ENCODE measurements at regions not wholly inside any gene's neighbourhood (a gene's known extent, or its start where the extent isn't known, plus 50 kb on each side); places are given as distances from the start of the nearest gene placed in this dataset.

GRCh38 chr14:97723819-97724218, 926.6 kb downstream of the VRK1 start:
- Histone ChIP-seq H3K9me3 (no peaks in the 10 kb centered on the region), H3K4me3 (ENCODE audit: low read depth, low read length) (no peak overlapping the region), H3K4me1 (no peaks in the 10 kb centered on the region), H3K36me3 (ENCODE audit: control insufficient read depth, insufficient read depth, low read length) (no peaks in the 10 kb centered on the region), H3K27me3 (replicated peaks; ENCODE audit: control insufficient read depth, insufficient read depth, low read length) (no peaks in the 10 kb centered on the region)
- POLR2A ChIA-PET, result no interaction called here
- no TSS peak for BruUV-seq (replicated peaks)
- Mint-ChIP-seq H3K4me1 (ENCODE audit: low read depth, unreplicated experiment) (no peaks in the 10 kb centered on the region), H3K27ac (ENCODE audit: unreplicated experiment) (no peak overlapping the region), H3K36me3 (ENCODE audit: insufficient read depth, unreplicated experiment) (no peaks in the 10 kb centered on the region), H3K9me3 (ENCODE audit: unreplicated experiment) (peaks cover 30% of the 10 kb centered on the region), H3K4me3 (ENCODE audit: unreplicated experiment) (no peak overlapping the region), H3K27me3 (ENCODE audit: insufficient read depth, unreplicated experiment) (peaks cover 2% of the 10 kb centered on the region)
- DNase-seq, result no peak
- CTCF ChIA-PET, result no interaction called here
- intact Hi-C loops (cut with micrococcal nuclease; ENCODE audit: unreplicated experiment), result no loop called here
- TF ChIP-seq, protein P1, sequence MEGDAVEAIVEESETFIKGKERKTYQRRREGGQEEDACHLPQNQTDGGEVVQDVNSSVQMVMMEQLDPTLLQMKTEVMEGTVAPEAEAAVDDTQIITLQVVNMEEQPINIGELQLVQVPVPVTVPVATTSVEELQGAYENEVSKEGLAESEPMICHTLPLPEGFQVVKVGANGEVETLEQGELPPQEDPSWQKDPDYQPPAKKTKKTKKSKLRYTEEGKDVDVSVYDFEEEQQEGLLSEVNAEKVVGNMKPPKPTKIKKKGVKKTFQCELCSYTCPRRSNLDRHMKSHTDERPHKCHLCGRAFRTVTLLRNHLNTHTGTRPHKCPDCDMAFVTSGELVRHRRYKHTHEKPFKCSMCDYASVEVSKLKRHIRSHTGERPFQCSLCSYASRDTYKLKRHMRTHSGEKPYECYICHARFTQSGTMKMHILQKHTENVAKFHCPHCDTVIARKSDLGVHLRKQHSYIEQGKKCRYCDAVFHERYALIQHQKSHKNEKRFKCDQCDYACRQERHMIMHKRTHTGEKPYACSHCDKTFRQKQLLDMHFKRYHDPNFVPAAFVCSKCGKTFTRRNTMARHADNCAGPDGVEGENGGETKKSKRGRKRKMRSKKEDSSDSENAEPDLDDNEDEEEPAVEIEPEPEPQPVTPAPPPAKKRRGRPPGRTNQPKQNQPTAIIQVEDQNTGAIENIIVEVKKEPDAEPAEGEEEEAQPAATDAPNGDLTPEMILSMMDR (IDR thresholded peaks at IDR 0.05; ENCODE audit: insufficient read depth in 1 of 2, low read depth in 1 of 2, low read length in 1 of 2, severe bottlenecking in 1 of 2, unreplicated experiment in 1 of 2), result no peak

GRCh38 chr14:97724265-97724731, 927.1 kb downstream of the VRK1 start:
- H3K4me3 ChIP-seq (ENCODE audit: low read depth, low read length), result no peak overlapping the region
- no peak for DNase-seq
- H3K36me3 ChIP-seq (ENCODE audit: control insufficient read depth, insufficient read depth, low read length), result no peaks in the 10 kb centered on the region
- TF ChIP-seq, protein P1 (IDR thresholded peaks at IDR 0.05; ENCODE audit: insufficient read depth in 1 of 2, low read depth in 1 of 2, low read length in 1 of 2, severe bottlenecking in 1 of 2, unreplicated experiment in 1 of 2), result no peak
- BruUV-seq (replicated peaks), result no TSS peak
- intact Hi-C loops (cut with micrococcal nuclease; ENCODE audit: unreplicated experiment), result no loop called here
- Mint-ChIP-seq H3K27me3 (ENCODE audit: insufficient read depth, unreplicated experiment) (peaks cover 2% of the 10 kb centered on the region), H3K4me1 (ENCODE audit: low read depth, unreplicated experiment) (no peaks in the 10 kb centered on the region), H3K9me3 (ENCODE audit: unreplicated experiment) (peaks cover 30% of the 10 kb centered on the region), H3K27ac (ENCODE audit: unreplicated experiment) (no peak overlapping the region), H3K36me3 (ENCODE audit: insufficient read depth, unreplicated experiment) (no peaks in the 10 kb centered on the region), H3K4me3 (ENCODE audit: unreplicated experiment) (no peak overlapping the region)
- no peaks in the 10 kb centered on the region for H3K4me1 ChIP-seq
- no peaks in the 10 kb centered on the region for H3K27me3 ChIP-seq (replicated peaks; ENCODE audit: control insufficient read depth, insufficient read depth, low read length)
- no peaks in the 10 kb centered on the region for H3K9me3 ChIP-seq
- CTCF ChIA-PET, result no interaction called here
- POLR2A ChIA-PET, result no interaction called here

- Histone ChIP-seq H3K36me3 (ENCODE audit: control insufficient read depth, insufficient read depth, low read length) (no peaks in the 10 kb centered on the region), H3K4me1 (no peaks in the 10 kb centered on the region), H3K27me3 (replicated peaks; ENCODE audit: control insufficient read depth, insufficient read depth, low read length) (no peaks in the 10 kb centered on the region), H3K9me3 (no peaks in the 10 kb centered on the region), H3K4me3 (ENCODE audit: low read depth, low read length) (no peak overlapping the region)
- no peak for DNase-seq
- CTCF ChIA-PET, result no interaction called here
- POLR2A ChIA-PET, result no interaction called here
- Mint-ChIP-seq H3K4me3 (ENCODE audit: unreplicated experiment) (no peak overlapping the region), H3K27ac (ENCODE audit: unreplicated experiment) (no peak overlapping the region), H3K36me3 (ENCODE audit: insufficient read depth, unreplicated experiment) (no peaks in the 10 kb centered on the region), H3K4me1 (ENCODE audit: low read depth, unreplicated experiment) (no peaks in the 10 kb centered on the region), H3K9me3 (ENCODE audit: unreplicated experiment) (peaks cover 20% of the 10 kb centered on the region), H3K27me3 (ENCODE audit: insufficient read depth, unreplicated experiment) (peaks cover 4% of the 10 kb centered on the region)
- TF ChIP-seq, protein P1 (IDR thresholded peaks at IDR 0.05; ENCODE audit: insufficient read depth in 1 of 2, low read depth in 1 of 2, low read length in 1 of 2, severe bottlenecking in 1 of 2, unreplicated experiment in 1 of 2), result no peak
- intact Hi-C loops (cut with micrococcal nuclease; ENCODE audit: unreplicated experiment), result no loop called here
- no TSS peak for BruUV-seq (replicated peaks)
Observed at GRCh38 chr14:97726676-97727075, 929.5 kb downstream of the VRK1 start.

All from Caco-2 (cell line).